ENCODE measurements at regions not wholly inside any gene's neighbourhood (a gene's known extent, or its start where the extent isn't known, plus 50 kb on each side); places are given as distances from the start of the nearest gene placed in this dataset.

DNA sequence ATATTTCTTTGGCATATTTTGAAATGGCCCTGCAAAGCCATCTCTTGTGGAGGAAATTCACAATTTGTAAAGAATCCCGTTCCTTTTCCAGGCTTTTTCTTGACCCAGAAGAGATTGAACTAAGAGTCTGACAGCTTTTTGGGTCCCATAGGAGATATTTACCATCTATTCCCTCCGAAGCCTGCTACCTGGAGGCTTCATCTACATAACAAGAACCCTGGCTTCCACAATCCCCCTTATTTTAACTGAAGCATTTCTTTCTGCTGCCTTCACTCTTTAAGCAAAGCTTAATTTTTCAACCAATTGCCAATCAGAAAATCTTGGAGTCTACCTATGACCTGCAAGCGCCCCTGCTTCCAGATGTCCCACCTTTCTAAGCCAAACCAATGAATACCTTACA, 248.1 kb upstream of the GADL1 start:
- H3K27ac ChIP-seq, result no peak overlapping the region
- CTCF ChIA-PET, result no interaction called here
- DNase-seq (ENCODE audit: low spot score), result no peak
- POLR2A ChIA-PET (ENCODE audit: low non-redundant PET), result no interaction called here
- TF ChIP-seq, protein P1, sequence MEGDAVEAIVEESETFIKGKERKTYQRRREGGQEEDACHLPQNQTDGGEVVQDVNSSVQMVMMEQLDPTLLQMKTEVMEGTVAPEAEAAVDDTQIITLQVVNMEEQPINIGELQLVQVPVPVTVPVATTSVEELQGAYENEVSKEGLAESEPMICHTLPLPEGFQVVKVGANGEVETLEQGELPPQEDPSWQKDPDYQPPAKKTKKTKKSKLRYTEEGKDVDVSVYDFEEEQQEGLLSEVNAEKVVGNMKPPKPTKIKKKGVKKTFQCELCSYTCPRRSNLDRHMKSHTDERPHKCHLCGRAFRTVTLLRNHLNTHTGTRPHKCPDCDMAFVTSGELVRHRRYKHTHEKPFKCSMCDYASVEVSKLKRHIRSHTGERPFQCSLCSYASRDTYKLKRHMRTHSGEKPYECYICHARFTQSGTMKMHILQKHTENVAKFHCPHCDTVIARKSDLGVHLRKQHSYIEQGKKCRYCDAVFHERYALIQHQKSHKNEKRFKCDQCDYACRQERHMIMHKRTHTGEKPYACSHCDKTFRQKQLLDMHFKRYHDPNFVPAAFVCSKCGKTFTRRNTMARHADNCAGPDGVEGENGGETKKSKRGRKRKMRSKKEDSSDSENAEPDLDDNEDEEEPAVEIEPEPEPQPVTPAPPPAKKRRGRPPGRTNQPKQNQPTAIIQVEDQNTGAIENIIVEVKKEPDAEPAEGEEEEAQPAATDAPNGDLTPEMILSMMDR (conservative IDR thresholded peaks at IDR 0.05; ENCODE audit: low read depth), result no peak

DNA sequence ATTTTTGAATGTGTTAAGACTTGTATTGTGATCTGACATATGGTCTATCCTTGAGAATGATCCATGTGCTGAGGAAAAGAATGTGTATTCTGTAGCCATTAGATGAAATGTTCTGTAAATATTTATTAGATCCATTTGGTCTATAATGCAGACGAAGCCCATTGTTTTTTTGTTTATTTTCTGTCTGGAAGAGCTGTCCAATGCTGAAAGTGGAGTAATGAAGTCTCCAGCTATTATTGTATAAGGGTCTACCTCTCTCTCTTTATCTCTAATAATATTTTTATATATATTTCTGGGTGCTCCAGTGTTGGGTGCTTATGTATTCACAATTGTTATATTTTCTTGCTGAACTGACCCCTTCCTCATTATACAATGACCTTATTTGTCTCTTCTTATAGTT, 250.6 kb upstream of the GADL1 start:
- CTCF ChIA-PET, result no interaction called here
- DNase-seq (ENCODE audit: low spot score), result no peak
- POLR2A ChIA-PET (ENCODE audit: low non-redundant PET), result no interaction called here
- TF ChIP-seq, protein P1 (conservative IDR thresholded peaks at IDR 0.05; ENCODE audit: low read depth), result no peak
- H3K27ac ChIP-seq, result no peak overlapping the region

DNA sequence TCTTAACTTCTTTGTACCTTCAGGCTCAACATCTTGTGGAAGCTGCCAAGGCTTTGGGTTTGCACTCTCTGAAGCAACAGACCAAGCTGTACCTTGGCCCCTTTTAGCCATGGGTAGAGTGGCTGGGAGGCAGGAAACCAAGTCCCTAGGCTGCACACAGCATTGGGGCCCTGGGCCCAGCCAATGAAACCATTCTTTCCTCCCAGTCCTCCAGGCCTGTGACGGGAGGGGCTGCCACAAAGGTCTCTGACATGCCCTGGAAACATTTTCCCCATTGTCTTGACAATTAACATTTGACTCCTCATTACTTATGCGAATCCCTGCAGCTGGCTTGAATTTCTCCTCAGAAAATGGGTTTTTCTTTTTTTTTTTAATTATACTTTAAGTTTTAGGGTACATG, 253.1 kb upstream of the GADL1 start:
- DNase-seq (ENCODE audit: low spot score), result no peak
- ChIA-PET CTCF (no interaction called here), POLR2A (ENCODE audit: low non-redundant PET) (no interaction called here)
- TF ChIP-seq, protein P1 (conservative IDR thresholded peaks at IDR 0.05; ENCODE audit: low read depth), result no peak
- no peak overlapping the region for H3K27ac ChIP-seq

DNA sequence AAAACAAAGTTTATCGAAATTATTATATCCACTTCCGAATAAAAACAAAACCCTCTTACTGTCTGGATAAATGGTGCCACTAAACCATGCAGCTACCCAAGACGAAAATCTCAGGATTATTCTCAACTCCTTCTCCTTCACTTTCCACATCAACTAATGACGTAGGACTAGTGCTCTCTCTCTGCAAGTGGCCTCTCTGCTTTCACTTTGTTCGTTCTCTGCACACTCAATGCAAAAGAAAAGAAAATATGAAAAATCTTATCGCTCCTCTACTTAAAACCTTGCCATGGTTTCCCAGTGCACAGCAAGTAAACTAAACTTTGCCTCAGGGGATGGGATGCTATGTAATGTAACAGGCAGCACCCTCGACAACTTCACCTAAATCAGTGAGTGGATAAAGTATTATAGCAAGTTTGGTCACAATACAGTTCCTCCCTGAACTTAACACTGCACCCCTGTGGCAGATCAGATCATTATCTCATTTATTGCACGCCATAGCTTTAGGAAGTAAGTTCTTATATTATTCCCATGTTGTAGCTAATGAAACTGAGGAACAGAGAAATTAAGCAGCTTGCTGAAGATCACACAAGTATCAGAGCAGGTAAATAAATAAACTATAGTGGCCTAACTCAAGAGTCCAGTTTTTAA, 262.7 kb upstream of the GADL1 start:
- TF ChIP-seq, protein P1 (conservative IDR thresholded peaks at IDR 0.05; ENCODE audit: low read depth), result no peak
- H3K27ac ChIP-seq, result no peak overlapping the region
- DNase-seq (ENCODE audit: low spot score), result no peak
- ChIA-PET POLR2A (ENCODE audit: low non-redundant PET) (no interaction called here), CTCF (interaction anchor here (0.5 to 0.6 kb wide), 2 partner anchors 141 to 1139 kb away, joined by 3 to 4 read pairs; no protein-coding TSS in a partner anchor)

DNA sequence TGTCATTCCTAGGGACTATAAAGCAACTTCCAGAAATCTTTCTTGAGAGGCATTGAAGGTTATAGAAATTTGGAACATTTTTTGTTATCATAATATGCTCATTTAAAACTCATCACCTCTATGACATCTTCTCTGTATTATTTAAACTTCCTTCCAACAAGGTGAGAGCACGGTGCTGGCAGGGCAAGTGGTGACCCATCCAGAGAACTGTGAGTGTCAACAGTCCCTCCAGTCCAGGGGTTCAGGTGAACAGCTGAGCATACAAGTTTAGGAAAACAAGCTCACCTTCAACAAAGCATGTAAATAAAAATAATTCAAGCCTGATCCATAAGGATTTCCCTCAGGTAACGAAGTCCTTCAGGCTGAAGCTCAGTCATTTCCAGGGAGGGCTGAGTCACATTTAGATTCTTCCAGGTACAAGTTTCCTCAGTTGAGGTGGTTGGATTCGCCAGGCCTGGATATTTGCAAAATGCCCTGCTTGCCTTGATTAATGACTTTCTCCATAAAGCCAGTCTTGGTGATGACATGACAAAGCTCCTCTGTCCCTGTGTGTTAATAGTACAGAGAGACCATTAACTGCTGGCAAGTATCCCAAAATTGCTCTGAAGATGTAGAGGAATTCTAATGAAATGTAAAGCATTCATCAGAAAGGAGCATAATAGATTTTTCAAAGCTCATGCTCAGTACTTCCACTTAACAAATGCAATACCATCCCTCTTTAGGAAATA, 263.6 kb upstream of the GADL1 start:
- TF ChIP-seq, protein P1 (conservative IDR thresholded peaks at IDR 0.05; ENCODE audit: low read depth), result no peak
- DNase-seq (ENCODE audit: low spot score), result no peak
- ChIA-PET POLR2A (ENCODE audit: low non-redundant PET) (no interaction called here), CTCF (interaction anchor here (0.5 to 0.6 kb wide), 2 partner anchors 140 to 1138 kb away, joined by 3 to 4 read pairs; no protein-coding TSS in a partner anchor)
- H3K27ac ChIP-seq, result no peak overlapping the region

DNA sequence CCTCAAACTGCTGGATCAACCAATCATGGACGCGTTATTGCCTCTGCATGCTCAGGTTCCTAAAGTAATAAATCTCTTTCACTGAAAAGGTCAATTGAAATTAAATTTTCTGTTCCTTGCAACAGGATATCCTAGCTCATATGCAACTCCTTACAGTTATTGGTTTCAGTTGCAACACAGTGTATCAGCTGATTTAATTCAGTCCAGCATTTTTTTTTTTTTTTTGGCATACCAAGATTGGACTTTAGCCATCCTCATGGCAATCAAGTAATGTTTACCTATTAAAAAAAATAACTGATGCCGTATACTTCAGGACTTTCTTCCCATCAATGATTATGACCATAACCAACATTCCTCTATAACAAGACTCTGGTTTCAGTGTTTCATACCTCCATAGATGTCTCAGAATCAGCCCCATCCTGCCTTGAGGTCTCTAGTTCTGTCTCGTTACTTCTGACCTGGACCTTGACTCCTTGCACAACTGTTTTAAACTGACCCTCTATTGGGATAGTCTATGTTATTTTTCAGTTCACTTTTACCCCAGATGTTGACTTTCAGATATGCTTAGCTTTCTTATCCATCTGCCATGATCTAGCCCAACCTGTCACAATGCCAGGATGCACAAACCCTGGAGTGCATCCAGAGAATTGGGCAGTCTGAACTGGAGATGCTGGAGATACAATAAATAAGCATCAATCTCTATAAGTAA, 265.0 kb upstream of the GADL1 start:
- TF ChIP-seq, protein P1 (conservative IDR thresholded peaks at IDR 0.05; ENCODE audit: low read depth), result no peak
- H3K27ac ChIP-seq, result no peak overlapping the region
- ChIA-PET CTCF (interaction anchor here (0.6 kb wide), 1 partner anchor 338 kb away, joined by 3 read pairs; no protein-coding TSS in a partner anchor), POLR2A (ENCODE audit: low non-redundant PET) (no interaction called here)
- no peak for DNase-seq (ENCODE audit: low spot score)
